HEK293T (cell line): ENCODE measurements at regions not wholly inside any gene's neighbourhood (a gene's known extent, or its start where the extent isn't known, plus 50 kb on each side); places are given as distances from the start of the nearest gene placed in this dataset.

Experiments used
- CTBP1 ChIP-seq: fragments of 450-650 bp; IDR thresholded peaks from 2 replicates; pipeline ENCODE4 v1.6.1; 2016; ENCODE audit warnings: borderline replicate concordance
- NFRKB ChIP-seq: fragments of 450-650 bp; IDR thresholded peaks from 2 replicates; pipeline ENCODE4 v1.6.1; 2016; ENCODE audit warnings: mild to moderate bottlenecking, moderate library complexity
- PKNOX1 ChIP-seq: fragments of 450-650 bp; IDR thresholded peaks from 2 replicates; pipeline ENCODE4 v1.6.1; 2016

DNA sequence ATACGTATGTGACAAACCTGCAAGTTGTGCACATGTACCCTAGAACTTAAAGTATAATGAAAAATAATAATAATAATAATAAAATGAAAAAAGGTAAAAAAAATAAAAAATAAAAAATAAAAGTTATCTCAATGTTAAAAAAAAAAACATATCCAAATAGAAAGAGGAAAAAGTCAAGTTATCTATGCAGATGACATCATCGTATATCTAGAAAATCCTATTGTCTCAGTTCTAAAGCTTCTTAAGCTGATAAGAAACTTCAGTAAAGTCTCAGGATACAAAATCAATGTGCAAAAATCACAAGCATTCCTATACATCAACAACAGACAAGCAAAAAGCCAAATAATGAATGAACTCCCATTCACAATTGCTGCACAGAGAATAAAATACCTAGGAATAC is 466.6 kb upstream of the PHF14 start:
- no peak for TF ChIP-seq NFRKB
- TF ChIP-seq PKNOX1, result no peak
- TF ChIP-seq CTBP1, result no peak
